ENCODE measurements at regions not wholly inside any gene's neighbourhood (a gene's known extent, or its start where the extent isn't known, plus 50 kb on each side); places are given as distances from the start of the nearest gene placed in this dataset.

DNA sequence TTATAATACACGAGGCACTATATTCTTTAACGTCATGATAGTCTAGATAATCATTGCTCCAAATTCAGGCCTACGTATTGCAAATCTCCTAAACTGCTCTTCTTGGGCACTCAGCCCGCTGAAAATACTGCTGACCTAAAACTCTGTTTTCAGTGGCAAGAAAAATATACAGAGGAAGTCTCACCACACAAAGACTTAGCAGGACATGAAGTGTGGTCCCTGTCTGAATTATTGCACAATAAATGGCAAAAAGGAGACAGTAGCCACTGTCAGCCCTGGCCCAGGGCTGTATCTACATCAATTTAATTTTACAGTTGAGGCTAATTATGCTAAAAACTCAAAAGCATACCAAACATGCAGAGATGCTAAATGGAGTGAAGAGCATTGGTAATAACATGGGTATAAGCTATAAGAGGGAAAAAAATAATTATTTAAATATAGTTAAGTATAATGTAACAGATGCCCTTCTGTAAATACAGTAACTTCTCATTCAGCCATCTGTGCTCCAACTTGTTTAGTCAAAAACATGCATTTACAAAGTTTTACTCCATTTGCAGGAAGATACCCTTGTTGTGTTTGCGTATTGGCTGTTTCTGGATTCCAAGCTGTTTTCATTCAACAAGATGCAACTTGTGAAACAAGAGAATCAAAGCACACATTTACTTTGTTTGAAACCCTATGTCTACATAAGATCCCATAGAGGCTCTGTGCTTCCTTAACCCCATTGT is 800.0 kb upstream of the LUZP2 start:
- no peak for DNase-seq

DNA sequence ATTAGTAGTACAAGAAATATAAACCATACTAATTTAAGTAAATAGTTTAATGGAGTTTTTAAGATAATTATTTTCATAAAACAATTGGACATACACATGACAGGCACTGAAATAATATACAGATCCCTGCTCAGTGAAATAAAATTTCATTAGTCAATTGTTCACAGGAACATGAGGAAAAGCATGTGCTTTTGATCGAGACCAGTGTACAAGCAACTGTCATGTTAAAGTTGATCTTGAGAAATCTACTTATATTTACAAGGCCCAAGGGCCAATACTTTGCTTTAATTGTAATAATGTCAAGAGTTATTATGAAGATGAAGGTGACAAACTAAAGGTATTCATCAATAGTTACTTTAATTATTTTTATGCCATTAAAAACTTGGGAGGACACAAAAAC is 792.7 kb upstream of the LUZP2 start:
- no peak for DNase-seq

DNA sequence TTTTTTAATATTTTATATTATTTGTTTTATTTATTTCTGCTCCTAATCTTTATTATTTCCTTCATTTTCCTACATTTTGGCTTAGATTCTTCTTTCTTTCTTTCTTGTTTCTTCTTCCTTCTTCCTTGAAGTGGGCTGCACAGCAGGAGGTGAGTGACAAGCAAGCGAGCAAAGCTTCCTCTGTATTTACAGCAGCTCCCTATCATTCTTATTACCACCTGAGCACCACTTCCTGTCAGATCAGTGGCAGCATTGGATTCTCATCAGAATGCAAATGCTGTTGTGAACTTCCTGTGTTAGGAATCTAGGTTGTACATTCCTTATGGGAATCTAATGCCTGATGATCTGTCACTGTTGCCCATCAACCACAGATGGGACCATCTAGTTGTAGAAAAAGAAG is 784.9 kb upstream of the LUZP2 start:
- DNase-seq: no peak

GRCh38 chr11:23719016-23719415 is 777.8 kb upstream of the LUZP2 start:
- DNase-seq: no peak

- DNase-seq: no peak
Measured at GRCh38 chr11:23723861-23724260, 773.0 kb upstream of the LUZP2 start.

DNA sequence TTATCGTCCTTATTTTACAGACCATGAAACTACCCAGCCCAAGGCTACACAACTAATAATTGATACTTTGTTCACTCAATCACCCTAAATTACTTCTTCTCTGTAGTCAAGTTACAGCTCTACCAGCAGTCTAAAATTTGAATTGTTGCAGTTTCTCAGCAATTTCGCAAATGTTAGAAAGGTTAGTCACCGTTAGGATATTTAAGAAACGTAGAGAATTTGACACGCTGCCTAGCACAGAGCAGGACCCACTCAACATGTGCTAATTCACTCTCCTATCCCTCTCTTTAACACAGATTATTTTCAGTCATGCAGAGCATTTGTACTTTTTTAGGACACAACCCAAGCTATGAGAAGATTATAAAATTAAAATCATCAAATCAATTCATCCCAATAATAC is 771.1 kb upstream of the LUZP2 start:
- DNase-seq: no peak

DNA sequence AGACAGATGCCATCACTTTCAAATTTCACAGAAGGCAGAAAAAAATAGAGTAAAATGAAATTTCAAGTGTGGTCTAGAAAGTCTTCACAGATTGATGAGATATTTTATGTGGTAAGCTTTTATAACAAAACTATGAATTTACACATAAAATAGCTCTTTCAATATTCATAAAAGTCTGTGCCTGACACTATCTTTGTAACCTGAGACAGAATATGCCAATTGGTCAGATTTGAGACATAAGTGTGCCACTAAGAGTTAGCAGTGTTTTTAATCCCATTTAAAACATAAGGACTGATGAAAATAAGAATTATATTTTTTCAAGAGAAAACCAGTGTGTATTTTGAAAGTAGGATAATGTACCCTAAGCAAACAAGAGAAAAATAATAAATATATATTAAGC is 769.5 kb upstream of the LUZP2 start:
- no peak for DNase-seq

DNA sequence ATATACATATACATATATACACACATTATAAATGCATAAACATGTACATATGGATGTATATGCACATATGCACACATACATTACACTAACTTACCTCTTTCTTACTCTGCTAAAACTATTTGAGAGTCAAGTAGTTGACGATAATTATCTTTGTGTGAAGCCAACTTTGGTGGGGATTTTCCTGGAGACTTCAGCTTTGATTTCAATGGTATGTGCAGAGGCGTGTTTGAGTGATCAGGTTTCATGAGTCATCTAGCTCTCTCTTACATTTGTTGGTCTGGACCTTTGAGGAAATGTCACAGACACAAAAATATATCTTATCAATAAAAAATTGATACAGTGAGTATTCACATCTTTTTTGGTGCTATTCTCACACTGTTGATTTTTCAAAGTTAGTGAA is 769.1 kb upstream of the LUZP2 start:
- no peak for DNase-seq

DNA sequence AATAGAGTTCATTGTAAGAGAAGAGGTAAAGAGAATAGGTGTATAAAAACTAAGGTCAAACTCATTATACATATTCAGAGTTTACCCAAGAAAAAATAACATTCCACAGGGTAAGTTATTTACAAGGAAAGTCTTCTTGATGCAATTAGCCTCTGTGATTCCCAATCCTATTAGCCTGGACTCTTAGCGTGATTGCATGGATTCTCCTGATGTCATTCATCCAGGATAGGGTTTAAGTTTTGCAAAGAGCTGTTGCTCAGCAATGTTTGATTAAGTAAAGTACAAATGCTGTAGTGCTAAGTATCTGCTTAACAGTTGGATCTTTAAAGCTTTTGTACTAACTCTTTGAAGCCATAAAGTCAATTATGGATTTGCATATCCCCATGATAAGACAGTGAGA is 767.8 kb upstream of the LUZP2 start:
- no peak for DNase-seq

DNA sequence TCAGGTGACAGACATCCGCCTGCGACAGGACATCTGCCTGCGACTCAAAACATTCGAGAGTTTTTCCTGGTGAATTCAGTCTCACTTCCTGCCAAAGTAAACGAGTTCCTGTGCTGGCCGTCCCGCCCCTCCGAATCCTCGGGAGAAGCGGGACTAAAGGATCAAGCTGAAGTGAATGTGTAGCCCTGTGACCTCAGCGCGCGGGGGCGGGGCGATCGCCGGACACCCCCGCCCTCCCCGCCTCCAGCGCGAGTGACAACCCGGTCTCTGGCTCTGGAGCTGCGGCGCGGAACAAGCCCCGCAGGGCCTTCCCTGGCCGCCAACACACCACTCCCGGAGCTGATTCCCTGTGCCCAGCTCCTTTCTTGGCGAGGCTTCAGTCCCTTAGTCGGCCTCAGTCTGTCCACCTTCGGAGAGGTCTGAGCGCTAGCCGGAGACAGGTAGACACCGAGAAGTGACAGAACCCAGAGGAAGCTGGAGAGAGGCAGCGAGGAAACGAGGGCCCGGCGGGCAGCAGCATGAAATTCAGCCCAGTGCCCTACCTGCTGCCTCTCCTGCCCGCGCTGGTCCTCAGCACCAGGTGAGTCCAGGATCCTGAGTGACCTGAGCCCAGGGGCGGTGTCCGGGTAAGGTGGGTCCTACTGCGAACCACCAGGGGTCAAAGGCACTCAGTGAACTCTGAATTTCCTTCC is 766.4 kb upstream of the LUZP2 start:
- DNase-seq: no peak

GRCh38 chr11:23732026-23732425 is 764.8 kb upstream of the LUZP2 start:
- DNase-seq: no peak

GRCh38 chr11:23746896-23747295 is 750.0 kb upstream of the LUZP2 start:
- no peak for DNase-seq

GRCh38 chr11:23749762-23750430 is 747.0 kb upstream of the LUZP2 start:
- DNase-seq: no peak

GRCh38 chr11:23751280-23751679 is 745.6 kb upstream of the LUZP2 start:
- DNase-seq: no peak

GRCh38 chr11:23755076-23755475 is 741.8 kb upstream of the LUZP2 start:
- DNase-seq: no peak

GRCh38 chr11:23755769-23756168 is 741.1 kb upstream of the LUZP2 start:
- DNase-seq: no peak

DNA sequence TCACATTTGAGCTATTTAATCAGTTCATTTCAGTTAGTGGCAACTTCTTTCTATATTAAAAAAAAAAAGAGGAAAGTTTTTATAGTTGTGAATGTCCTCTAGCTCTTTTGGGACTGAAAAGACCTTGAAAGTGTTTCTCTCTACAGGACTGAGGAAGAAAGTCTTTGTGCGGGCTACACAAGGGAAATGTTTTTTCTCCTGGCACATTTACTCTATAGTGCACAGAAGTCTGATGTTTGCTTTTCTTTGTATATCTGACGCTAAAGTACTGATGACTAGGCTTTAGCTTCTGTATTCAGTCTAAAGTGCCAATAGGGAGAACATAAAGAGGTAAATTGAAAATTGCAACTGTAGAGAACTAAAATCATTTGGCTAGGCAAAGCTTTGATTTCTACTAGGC is 737.4 kb upstream of the LUZP2 start:
- no peak for DNase-seq

GRCh38 chr11:23764286-23764685 is 732.6 kb upstream of the LUZP2 start:
- DNase-seq: no peak

DNA sequence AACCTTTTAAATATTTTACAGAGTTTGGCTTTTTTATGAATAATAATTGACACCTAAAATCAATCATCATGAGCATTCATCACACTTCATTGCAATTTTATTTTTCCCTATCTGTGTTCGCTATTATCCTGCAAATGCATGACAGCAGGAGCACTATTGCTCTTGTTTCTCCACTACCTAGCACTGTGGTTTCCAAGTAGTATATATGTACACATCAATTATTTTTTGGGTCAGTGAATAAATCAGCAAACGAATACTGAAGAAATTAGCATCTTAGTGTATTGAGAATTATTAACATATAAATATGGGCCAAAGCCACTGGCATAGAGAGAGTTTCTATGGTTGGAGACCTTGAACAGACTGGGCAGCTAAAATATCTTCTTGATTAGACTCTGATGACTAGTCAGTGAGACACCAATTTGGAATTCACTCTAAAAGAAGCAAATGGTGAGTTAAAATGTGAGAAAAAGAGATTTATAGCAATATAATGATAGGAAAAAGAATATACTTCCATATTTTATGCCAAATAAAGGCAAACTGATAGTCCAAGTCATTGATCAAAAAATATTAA is 731.1 kb upstream of the LUZP2 start:
- DNase-seq: no peak

- no peak for DNase-seq
Measured at GRCh38 chr11:23767576-23767975, 729.3 kb upstream of the LUZP2 start.

DNA sequence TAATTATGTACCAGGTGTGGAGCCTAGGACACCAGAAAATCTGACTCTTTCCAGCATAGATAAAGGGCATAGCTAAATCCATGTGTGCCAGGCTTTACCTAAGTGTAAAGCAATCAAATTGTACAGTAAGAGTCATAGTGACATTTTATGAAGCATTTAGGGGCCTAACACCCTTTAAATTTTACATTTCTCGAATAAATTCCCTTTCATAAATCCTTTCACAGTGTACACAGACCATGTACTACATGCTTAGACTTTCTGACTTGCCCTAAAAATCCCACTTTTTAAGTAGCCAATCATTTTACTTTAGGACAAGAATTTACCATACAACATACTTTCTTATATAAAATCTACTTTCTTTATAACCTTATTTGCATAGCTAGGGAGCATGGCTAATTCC is 727.6 kb upstream of the LUZP2 start:
- DNase-seq: no peak

DNA sequence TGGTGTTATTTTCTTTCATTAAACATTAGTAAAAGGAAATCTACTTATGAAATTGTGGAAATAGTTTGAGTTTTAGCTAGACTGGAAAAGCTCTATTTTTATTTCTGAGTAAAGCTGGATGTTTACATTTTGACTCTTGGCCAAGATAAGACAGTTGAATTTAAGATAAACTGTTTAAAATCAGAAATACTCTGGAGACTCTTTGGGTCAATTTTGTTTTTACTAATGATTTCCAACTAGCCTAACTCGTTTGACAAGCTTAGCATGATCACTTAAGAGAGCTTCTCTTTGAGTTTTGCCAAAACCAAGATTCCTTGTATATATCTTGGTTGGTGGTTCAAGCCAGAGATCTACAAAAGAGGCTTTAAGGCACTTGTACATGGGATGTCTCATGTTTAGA is 724.8 kb upstream of the LUZP2 start:
- DNase-seq: no peak

DNA sequence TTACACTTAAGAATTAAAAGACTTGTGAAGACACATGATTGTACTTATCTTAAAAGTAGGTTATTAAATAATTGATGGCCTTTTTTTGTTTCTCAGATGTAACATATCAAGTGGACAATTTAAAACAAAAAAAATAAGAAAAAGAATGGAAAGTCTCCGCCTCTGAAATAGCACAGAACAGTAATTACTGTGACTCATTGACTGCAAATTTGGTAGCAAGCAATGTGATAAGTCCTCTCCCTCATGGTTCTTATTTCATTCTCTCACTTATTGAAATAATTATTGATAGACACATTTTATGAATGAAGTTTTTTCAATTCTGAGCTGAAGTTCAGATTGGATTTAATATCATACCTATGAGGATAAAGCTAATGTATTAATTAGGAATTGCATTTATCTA is 717.9 kb upstream of the LUZP2 start:
- no peak for DNase-seq

DNA sequence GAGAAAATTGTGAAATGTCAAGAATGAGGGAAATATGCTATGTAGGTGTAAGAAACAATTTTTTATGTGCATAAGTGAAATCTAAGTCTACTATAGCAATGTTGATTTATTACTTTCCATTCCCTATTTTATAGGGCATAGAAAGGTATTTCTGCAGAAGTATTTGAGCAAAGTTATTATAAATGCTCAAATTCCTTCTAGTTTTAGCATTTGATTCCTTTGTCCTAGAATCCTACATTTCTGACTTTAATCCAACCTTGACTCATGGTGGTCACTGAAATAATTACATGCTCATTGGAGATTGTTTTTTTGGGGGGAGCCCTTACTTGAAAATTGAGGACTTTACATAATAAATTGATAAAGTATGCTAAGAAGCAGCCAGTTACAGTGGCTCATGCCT is 716.6 kb upstream of the LUZP2 start:
- DNase-seq: no peak

All from CD4-positive, alpha-beta T cell treated with Interleukin-21 for 1 hour (primary cell).